D721Med (cell line): ENCODE measurements at regions not wholly inside any gene's neighbourhood (a gene's known extent, or its start where the extent isn't known, plus 50 kb on each side); places are given as distances from the start of the nearest gene placed in this dataset.
A peak's percentile ranks its signal among the peaks of the same experiment; 100 is the strongest.

Source experiments
- DNase-seq: peaks from one replicate; pipeline ENCODE4 v3.0.0; 2011; ENCODE audit warnings: low spot score; ENCODE audit not compliant: insufficient read length
- FAIRE-seq: peaks from 2 replicates; lab custom pipeline; 2011; peaks lifted over from hg19 to GRCh38; lab: Jason Lieb, UNC
- TF ChIP-seq, protein P1 (sequence below): IDR thresholded peaks from 2 replicates; pipeline ENCODE4 v1.5.1; 2012; ENCODE audit warnings: mild to moderate bottlenecking, control low read depth; ENCODE audit not compliant: insufficient read depth; ENCODE audit errors: missing control alignments

GRCh38 chr4:32349026-32349425 lies 1628.9 kb downstream of the PCDH7 start:
- DNase-seq (no peak), FAIRE-seq (no peak)
- TF ChIP-seq, protein P1, sequence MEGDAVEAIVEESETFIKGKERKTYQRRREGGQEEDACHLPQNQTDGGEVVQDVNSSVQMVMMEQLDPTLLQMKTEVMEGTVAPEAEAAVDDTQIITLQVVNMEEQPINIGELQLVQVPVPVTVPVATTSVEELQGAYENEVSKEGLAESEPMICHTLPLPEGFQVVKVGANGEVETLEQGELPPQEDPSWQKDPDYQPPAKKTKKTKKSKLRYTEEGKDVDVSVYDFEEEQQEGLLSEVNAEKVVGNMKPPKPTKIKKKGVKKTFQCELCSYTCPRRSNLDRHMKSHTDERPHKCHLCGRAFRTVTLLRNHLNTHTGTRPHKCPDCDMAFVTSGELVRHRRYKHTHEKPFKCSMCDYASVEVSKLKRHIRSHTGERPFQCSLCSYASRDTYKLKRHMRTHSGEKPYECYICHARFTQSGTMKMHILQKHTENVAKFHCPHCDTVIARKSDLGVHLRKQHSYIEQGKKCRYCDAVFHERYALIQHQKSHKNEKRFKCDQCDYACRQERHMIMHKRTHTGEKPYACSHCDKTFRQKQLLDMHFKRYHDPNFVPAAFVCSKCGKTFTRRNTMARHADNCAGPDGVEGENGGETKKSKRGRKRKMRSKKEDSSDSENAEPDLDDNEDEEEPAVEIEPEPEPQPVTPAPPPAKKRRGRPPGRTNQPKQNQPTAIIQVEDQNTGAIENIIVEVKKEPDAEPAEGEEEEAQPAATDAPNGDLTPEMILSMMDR: no peak

DNA sequence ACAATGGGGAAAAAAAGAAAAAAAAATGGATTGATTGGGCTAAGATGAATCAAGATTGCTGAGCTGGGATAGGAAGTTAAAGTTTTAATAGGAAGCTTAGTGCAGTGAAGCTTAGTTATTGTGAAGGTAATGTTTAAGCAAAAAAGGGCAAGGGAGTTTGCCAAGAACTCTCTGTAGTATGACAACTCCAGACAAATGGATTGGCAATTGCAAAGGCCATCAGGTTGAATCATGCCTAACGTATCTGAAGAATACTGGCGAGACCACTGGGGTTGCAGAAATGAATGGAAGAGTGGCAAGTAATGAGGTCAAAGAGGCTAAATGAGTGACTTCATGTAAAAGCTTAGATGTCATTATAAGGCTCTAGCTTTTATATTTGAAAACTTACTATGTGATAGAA lies 1654.0 kb downstream of the PCDH7 start:
- FAIRE-seq (no peak), DNase-seq (no peak)
- TF ChIP-seq, protein P1: no peak

DNA sequence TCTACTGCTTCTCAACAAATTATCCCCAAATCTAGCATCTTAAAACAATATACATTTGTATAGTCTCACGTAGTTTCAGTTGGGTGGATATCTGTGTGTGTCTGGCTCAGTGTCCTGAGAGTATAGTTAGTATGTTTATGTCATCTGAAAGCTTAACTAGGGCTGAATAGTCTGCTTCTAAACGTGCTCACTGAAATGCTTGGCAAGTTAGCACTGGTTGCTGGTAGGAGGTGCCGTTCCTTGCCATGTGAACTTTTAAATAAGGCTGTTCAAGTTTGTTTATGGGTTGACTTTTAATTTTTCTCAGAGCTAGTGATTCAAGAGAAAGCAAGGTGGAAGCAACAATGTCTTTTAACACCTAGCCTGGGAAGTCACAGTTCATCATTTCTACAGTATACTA lies 1673.6 kb downstream of the PCDH7 start:
- TF ChIP-seq, protein P1: no peak
- no peak for DNase-seq
- FAIRE-seq: no peak

DNA sequence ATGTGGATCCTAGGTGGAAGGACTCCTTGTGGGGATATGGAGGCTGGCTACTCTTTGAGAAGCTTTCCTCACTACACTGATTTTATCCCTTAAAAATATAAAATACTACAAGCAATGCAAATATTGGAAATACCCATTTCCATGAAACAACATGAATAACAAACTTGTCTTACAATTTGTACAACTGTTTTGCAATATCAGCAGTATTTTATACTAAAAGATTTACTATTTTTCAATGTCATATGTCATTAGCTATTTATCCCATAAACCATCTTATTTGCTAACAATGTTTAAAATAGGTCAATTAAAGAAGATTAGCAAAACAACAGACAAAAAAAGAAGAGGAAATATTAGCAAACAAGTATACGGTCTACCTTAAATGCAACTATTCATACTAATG lies 1674.1 kb downstream of the PCDH7 start:
- DNase-seq: no peak
- TF ChIP-seq, protein P1: no peak
- no peak for FAIRE-seq

DNA sequence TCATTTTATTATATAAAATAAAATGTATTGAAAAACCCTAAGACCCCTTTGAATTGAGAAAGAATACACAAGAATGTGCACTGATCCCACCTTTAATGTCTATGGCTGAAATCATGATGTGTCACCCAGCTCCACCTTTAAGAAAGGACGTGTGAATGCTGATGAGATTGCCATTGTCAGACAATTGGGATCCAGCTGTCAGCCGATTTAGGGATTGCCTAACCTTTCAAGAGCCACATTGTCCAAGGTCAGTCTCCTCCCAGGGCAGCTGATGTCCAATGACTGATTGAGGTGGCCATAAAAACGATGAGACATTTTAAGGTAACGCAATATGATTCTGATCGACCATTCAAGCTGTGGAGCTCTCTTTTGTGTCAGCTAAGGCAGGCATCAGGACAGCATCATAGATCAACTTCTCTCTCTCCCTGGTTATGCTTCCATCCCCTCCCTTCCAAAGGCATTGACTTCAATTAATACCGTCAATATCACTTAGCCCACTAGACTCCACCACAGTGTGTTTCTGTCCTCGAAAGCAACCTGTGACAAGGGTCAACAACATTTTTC lies 1676.4 kb downstream of the PCDH7 start:
- DNase-seq (no peak), FAIRE-seq (no peak)
- TF ChIP-seq, protein P1: no peak

DNA sequence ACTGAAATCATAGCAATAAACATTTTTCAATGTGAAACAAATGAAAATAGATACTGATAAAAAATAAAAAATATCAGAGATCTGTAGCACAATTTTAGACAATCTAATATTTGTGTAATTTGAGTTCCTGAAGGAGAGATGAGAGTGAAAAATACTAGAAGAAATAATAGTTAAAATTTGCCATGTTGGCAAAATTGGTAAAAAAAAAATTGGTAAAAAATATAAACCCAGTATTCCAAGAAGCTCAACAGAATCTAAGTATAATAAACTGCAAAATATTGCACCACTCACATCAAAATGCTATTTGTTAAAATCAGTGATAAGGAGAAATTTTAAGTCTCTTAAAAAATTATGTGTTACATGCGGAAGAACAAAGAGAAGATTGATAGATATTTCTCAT lies 1680.7 kb downstream of the PCDH7 start:
- no peak for FAIRE-seq
- TF ChIP-seq, protein P1: no peak
- DNase-seq: no peak

DNA sequence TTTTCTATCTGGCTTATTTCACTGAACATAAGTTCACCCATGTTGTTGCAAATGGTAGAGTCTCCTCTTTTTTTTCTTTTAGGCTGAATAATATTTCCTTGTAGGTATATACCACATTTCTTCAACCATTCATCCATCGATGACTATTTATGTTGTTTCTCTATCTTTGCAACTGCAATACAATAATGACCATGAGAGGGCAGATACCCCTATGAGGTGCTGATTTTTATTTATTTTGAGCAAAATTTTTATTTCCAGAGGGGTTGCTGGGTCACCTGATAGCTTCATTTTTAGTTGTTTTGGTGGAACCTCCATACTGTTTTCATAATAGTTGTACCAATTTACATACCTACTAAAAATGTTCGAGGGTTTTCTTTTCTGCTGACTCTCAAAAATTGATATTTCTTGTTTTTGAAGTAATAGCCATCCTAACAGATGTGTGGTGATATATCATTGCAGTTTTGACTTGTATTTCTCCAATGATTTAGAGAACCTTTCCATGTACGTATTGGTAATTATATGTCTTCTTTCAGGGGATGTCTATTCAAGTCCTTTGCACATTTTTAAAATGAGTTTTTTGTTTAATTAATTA lies 1697.0 kb downstream of the PCDH7 start:
- TF ChIP-seq, protein P1: peak; percentile 12
- DNase-seq (no peak), FAIRE-seq (no peak)
